ENCODE measurements at regions not wholly inside any gene's neighbourhood (a gene's known extent, or its start where the extent isn't known, plus 50 kb on each side); places are given as distances from the start of the nearest gene placed in this dataset.

- CTCF ChIA-PET: no interaction called here
- Histone ChIP-seq H3K36me3 (ENCODE audit: low read depth) (no peaks in the 10 kb centered on the region), H3K4me1 (replicated peaks; ENCODE audit: insufficient read depth) (no peaks in the 10 kb centered on the region), H2AFZ (no peak overlapping the region), H3K9me2 (ENCODE audit: insufficient read depth) (no peaks in the 10 kb centered on the region), H3K4me3 (no peak overlapping the region), H3F3A (ENCODE audit: insufficient read depth, low read depth) (no peaks in the 10 kb centered on the region), H3K27me3 (ENCODE audit: insufficient read depth, low read depth) (no peaks in the 10 kb centered on the region), H3K9me3 (ENCODE audit: insufficient read depth, low read depth) (no peaks in the 10 kb centered on the region), H3K27ac (no peak overlapping the region), H3K4me2 (no peak overlapping the region), H3K79me2 (ENCODE audit: low read depth) (no peaks in the 10 kb centered on the region), H4K20me1 (ENCODE audit: insufficient read depth) (no peaks in the 10 kb centered on the region; the same call in 1 of the 2 replicates)
- POLR2A ChIA-PET (ENCODE audit: unreplicated experiment): no interaction called here
- TF ChIP-seq, protein P1, sequence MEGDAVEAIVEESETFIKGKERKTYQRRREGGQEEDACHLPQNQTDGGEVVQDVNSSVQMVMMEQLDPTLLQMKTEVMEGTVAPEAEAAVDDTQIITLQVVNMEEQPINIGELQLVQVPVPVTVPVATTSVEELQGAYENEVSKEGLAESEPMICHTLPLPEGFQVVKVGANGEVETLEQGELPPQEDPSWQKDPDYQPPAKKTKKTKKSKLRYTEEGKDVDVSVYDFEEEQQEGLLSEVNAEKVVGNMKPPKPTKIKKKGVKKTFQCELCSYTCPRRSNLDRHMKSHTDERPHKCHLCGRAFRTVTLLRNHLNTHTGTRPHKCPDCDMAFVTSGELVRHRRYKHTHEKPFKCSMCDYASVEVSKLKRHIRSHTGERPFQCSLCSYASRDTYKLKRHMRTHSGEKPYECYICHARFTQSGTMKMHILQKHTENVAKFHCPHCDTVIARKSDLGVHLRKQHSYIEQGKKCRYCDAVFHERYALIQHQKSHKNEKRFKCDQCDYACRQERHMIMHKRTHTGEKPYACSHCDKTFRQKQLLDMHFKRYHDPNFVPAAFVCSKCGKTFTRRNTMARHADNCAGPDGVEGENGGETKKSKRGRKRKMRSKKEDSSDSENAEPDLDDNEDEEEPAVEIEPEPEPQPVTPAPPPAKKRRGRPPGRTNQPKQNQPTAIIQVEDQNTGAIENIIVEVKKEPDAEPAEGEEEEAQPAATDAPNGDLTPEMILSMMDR (conservative IDR thresholded peaks at IDR 0.05): no peak
- TF ChIP-seq EZH2 (IDR thresholded peaks at IDR 0.05; ENCODE audit: low read depth): no peak
- intact Hi-C loops (cut with micrococcal nuclease; ENCODE audit: unreplicated experiment): no loop called here
- DNase-seq: no peak
- BruUV-seq (replicated peaks): no TSS peak
These were observed 64.2 kb upstream of the METRNL start for GRCh38 chr17:83014940-83015910.

- BruUV-seq (replicated peaks): no TSS peak
- Histone ChIP-seq H3K4me1 (replicated peaks; ENCODE audit: insufficient read depth) (no peaks in the 10 kb centered on the region), H3K9me3 (ENCODE audit: insufficient read depth, low read depth) (no peaks in the 10 kb centered on the region), H3K27ac (no peak overlapping the region), H3K79me2 (ENCODE audit: low read depth) (no peaks in the 10 kb centered on the region), H3K4me3 (no peak overlapping the region), H3K9me2 (ENCODE audit: insufficient read depth) (no peaks in the 10 kb centered on the region), H3K4me2 (no peak overlapping the region), H2AFZ (no peak overlapping the region), H3F3A (ENCODE audit: insufficient read depth, low read depth) (no peaks in the 10 kb centered on the region), H3K27me3 (ENCODE audit: insufficient read depth, low read depth) (no peaks in the 10 kb centered on the region), H3K36me3 (ENCODE audit: low read depth) (no peaks in the 10 kb centered on the region), H4K20me1 (ENCODE audit: insufficient read depth) (no peaks in the 10 kb centered on the region; the same call in 1 of the 2 replicates)
- ChIA-PET CTCF (no interaction called here), POLR2A (ENCODE audit: unreplicated experiment) (no interaction called here)
- intact Hi-C loops (cut with micrococcal nuclease; ENCODE audit: unreplicated experiment): no loop called here
- no peak for DNase-seq
- TF ChIP-seq, protein P1 (conservative IDR thresholded peaks at IDR 0.05): no peak
- no peak for TF ChIP-seq EZH2 (IDR thresholded peaks at IDR 0.05; ENCODE audit: low read depth)
These were observed 60.7 kb upstream of the METRNL start for GRCh38 chr17:83018658-83019193.

DNA sequence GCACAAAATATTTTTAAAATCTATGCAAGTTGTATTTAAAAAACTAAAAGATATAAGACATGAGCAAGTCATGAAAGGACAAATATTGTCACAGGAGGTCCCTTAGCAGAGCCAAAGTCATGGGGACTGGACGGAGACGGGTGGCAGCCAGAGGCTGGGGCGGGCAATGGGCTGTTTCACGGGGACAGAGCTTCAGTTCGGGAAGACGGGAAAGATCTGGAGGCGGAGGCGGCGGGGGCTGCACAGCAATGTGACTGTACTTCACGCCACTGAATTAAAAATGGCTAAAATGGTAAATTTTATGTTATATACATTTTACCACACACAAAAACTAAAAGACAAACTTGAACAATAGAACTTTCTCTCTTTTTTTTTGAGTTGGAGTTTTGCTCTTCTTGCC is 60.0 kb upstream of the METRNL start:
- no peak overlapping the region for H3K4me2 ChIP-seq
- no peaks in the 10 kb centered on the region for H3K36me3 ChIP-seq (ENCODE audit: low read depth)
- intact Hi-C loops (cut with micrococcal nuclease; ENCODE audit: unreplicated experiment): no loop called here
- no TSS peak for BruUV-seq (replicated peaks)
- no peak overlapping the region for H3K27ac ChIP-seq
- H3K27me3 ChIP-seq (ENCODE audit: insufficient read depth, low read depth): no peaks in the 10 kb centered on the region
- no peak for DNase-seq
- CTCF ChIA-PET: no interaction called here
- no peaks in the 10 kb centered on the region for H3K79me2 ChIP-seq (ENCODE audit: low read depth)
- H3K4me1 ChIP-seq (replicated peaks; ENCODE audit: insufficient read depth): no peaks in the 10 kb centered on the region
- no peaks in the 10 kb centered on the region for H3F3A ChIP-seq (ENCODE audit: insufficient read depth, low read depth)
- no peaks in the 10 kb centered on the region for H3K9me2 ChIP-seq (ENCODE audit: insufficient read depth)
- H2AFZ ChIP-seq: no peak overlapping the region
- H3K9me3 ChIP-seq (ENCODE audit: insufficient read depth, low read depth): no peaks in the 10 kb centered on the region
- POLR2A ChIA-PET (ENCODE audit: unreplicated experiment): no interaction called here
- TF ChIP-seq EZH2 (IDR thresholded peaks at IDR 0.05; ENCODE audit: low read depth): no peak
- TF ChIP-seq, protein P1 (conservative IDR thresholded peaks at IDR 0.05): no peak
- no peaks in the 10 kb centered on the region; the same call in 1 of the 2 replicates for H4K20me1 ChIP-seq (ENCODE audit: insufficient read depth)
- no peak overlapping the region for H3K4me3 ChIP-seq

All from PC-9 (cell line).